Pancreas (tissue), 10 donors: ENCODE measurements at regions not wholly inside any gene's neighbourhood (a gene's known extent, or its start where the extent isn't known, plus 50 kb on each side); places are given as distances from the start of the nearest gene placed in this dataset.

ENCODE experiments used
- ATAC-seq, 4 donors: fragments of 200-7000 bp; cut with Tn5 transposase; one replicate each; pipeline versions ENCODE4 v1.8.0 to v1.9.1; 2020; ENCODE audit warnings: mild to moderate bottlenecking in 4 of 4, moderate library complexity in 4 of 4
- DNase-seq, 6 donors: peaks; one replicate each; pipeline ENCODE4 v3.0.0-alpha.2; 2020
- FAIRE-seq: peaks from 2 replicates; lab custom pipeline; 2012; peaks lifted over from hg19 to GRCh38; lab: Jason Lieb, UNC
- H3K27ac ChIP-seq, 4 donors: fragments of 200-600 bp; sonication (generic); 1 replicate in 3 of 4; 2 replicates in 1 of 4; pipeline versions ENCODE4 v1.5.0 to v1.8.0; 2020
- H3K27me3 ChIP-seq, 4 donors: fragments of 200-600 bp; one replicate each; pipeline ENCODE4 v1.8.0; 2021
- H3K36me3 ChIP-seq, 3 donors: fragments of 200-600 bp; sonication (generic) in 1 of 3; one replicate each; pipeline versions ENCODE4 v1.5.0 to v1.8.0; 2020 to 2021
- H3K4me1 ChIP-seq, 3 donors: fragments of 200-600 bp; one replicate each; pipeline ENCODE4 v1.8.0; 2021
- H3K4me3 ChIP-seq, 4 donors: fragments of 200-600 bp; sonication (generic) in 2 of 4; one replicate each; pipeline versions ENCODE4 v1.5.0 to v1.8.0; 2020 to 2021
- H3K9me3 ChIP-seq, 4 donors: fragments of 200-600 bp; one replicate each; pipeline ENCODE4 v1.8.0; 2021
- WGBS, 2 donors: extraction: QIAGEN DNeasy Blood & Tissue Kit; methylation state at CpG; one replicate each; pipeline ENCODE4 v1.1.7; 2013; 5-methylcytosine and 5-hydroxymethylcytosine counted together
- intact Hi-C, 3 donors: fragments of 100-400 bp; cut with DNase I; formaldehyde crosslinking; loops; one replicate each; pipeline versions ENCODE4 v1.11.1 to v1.14.2; 2022
- TF ChIP-seq, protein P1 (sequence below), 4 donors: fragments of 200-600 bp; sonication (generic) in 3 of 4; IDR thresholded peaks; one replicate each; pipeline versions ENCODE4 v1.5.0 to v1.8.0; 2021; ENCODE audit warnings: antibody characterized with exemption in 4 of 4
- donor health status: healthy with polysubstance abuse.
- donor health status: DM: no; HTN: no; CAD: no; lungs with moderate emphysema.
- donor health status: DM: no; HTN: no; CAD: no.
- donor health status: control.
- donor health status: control.
- donor health status: Bipolar disorder and iron deficiency.
- donor health status: DM: yes; HTN: yes; CAD: no.
- donor health status: DM: no; HTN: no; CAD: no.
- donor health status: DM: no; HTN: no; CAD: no.
- donor health status: DM: yes; HTN: yes; CAD: no.

DNA sequence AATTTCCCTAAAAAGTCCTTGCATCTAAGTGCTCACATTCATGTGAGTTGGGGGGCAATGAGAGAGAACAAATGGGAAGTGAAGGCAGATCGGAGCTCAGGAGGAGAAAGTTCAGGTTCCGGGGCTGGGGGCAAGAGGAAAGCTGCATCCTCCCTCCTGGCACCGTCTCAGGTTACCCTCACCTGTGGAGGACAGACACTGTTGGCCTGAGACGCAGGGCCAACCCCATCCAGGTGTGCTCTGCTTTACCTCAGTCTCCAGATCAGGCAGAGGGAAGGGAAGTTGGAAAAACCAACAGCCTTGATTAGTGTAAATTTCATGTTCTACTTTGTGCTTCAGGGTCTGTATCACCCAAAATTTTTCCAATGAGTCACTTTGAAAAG, 146.9 kb downstream of the TRIM29 start:
- DNase-seq: no peak
- H3K9me3 ChIP-seq: no peaks in the 10 kb centered on the region
- no peak for ATAC-seq
- no peaks in the 10 kb centered on the region for H3K27me3 ChIP-seq
- H3K4me1 ChIP-seq: no peaks in the 10 kb centered on the region
- H3K4me3 ChIP-seq: no peak overlapping the region
- H3K27ac ChIP-seq: no peak overlapping the region
- TF ChIP-seq, protein P1, sequence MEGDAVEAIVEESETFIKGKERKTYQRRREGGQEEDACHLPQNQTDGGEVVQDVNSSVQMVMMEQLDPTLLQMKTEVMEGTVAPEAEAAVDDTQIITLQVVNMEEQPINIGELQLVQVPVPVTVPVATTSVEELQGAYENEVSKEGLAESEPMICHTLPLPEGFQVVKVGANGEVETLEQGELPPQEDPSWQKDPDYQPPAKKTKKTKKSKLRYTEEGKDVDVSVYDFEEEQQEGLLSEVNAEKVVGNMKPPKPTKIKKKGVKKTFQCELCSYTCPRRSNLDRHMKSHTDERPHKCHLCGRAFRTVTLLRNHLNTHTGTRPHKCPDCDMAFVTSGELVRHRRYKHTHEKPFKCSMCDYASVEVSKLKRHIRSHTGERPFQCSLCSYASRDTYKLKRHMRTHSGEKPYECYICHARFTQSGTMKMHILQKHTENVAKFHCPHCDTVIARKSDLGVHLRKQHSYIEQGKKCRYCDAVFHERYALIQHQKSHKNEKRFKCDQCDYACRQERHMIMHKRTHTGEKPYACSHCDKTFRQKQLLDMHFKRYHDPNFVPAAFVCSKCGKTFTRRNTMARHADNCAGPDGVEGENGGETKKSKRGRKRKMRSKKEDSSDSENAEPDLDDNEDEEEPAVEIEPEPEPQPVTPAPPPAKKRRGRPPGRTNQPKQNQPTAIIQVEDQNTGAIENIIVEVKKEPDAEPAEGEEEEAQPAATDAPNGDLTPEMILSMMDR (IDR thresholded peaks at IDR 0.05): no peak
- WGBS, 2 donors: 91 to 98% methylated on average over 4 of the region's 4 CpGs
- intact Hi-C loops: no loop called here
- no peak for FAIRE-seq
- H3K36me3 ChIP-seq: no peaks in the 10 kb centered on the region

DNA sequence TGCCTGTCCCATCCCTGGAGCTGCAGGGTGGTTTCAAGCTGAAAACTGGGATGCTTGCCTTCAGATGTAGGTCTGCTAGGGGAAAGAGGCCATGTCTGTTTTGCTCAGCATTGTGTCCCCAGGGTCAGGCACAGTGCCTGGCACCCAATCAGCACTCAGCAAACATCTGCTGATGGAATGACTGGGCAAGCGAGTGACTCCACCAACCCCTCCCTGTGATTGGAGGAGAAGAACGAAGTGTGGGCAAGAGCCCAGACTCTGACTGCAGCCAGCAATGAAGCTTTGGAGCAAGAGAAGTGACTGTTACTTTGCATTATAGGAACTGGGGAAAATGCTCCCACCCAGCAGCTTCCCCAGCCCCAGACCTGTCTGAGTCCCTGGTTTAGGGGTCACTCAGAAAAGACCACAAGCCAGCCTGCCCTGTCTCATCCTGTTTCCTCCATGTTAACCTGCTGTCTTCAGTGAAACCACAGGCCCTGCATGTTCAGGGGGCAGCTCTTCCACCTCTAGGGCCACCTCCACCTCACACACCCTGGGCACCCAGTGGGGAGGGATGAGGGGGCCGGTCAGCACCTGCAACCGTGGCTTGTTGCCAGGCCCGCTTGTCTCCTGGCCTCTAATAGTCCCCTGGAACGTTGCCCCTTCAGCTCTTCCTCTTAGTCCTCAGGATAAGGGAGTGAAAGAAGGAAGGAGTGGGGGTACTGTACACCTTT, 147.4 kb downstream of the TRIM29 start:
- ATAC-seq (peak in 3 of 4 donors; percentile 39 to 59 (median 48)), DNase-seq (peak in 3 of 6 donors; percentile 24 to 58 (median 46)), FAIRE-seq (no peak)
- Histone ChIP-seq H3K36me3 (no peaks in the 10 kb centered on the region), H3K4me1 (no peaks in the 10 kb centered on the region), H3K27me3 (no peaks in the 10 kb centered on the region), H3K4me3 (no peak overlapping the region), H3K27ac (no peak overlapping the region), H3K9me3 (no peaks in the 10 kb centered on the region)
- intact Hi-C loops: no loop called here
- 45 to 52% methylated on average over 6 of the region's 6 CpGs for WGBS, 2 donors
- TF ChIP-seq, protein P1 (IDR thresholded peaks at IDR 0.05): no peak

DNA sequence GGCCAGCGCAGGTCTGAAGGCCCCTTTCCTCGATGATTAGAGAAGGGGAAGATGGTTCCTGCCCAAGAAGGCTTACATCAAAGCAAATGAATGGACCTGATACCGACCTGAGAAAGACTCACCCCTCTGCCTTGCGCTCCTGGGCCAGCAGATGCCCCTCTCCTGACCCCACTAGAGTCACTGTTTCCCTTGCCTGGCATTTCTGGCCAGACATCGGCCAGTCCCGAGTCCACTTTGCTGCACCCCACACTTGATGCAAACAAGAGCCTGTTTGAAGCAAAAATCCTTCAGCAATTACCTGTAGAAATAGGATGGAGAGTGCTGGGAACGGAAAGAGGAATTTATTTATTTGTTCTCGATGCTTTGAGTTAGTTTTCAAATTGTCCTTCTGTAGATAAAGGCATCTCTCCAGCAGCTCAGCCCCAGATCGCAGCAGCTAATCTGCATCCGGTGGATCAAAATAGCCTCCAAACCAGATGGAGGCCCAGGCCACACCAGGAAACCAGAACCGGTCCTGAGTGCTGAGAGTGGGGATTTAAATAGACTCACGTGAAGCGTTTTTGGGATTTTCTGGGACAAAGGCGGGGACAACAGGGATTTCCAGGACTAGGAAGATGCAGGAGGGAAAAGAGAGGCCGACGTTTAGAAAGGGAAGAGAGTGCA, 148.6 kb downstream of the TRIM29 start:
- intact Hi-C loops: no loop called here
- no peak overlapping the region for H3K27ac ChIP-seq
- no peaks in the 10 kb centered on the region for H3K27me3 ChIP-seq
- H3K4me3 ChIP-seq: no peak overlapping the region
- FAIRE-seq: no peak
- no peaks in the 10 kb centered on the region for H3K9me3 ChIP-seq
- DNase-seq: no peak
- no peaks in the 10 kb centered on the region for H3K4me1 ChIP-seq
- WGBS, 2 donors: 78 to 80% methylated on average over 16 of the region's 16 CpGs
- TF ChIP-seq, protein P1 (IDR thresholded peaks at IDR 0.05): no peak
- H3K36me3 ChIP-seq: no peaks in the 10 kb centered on the region
- no peak for ATAC-seq

DNA sequence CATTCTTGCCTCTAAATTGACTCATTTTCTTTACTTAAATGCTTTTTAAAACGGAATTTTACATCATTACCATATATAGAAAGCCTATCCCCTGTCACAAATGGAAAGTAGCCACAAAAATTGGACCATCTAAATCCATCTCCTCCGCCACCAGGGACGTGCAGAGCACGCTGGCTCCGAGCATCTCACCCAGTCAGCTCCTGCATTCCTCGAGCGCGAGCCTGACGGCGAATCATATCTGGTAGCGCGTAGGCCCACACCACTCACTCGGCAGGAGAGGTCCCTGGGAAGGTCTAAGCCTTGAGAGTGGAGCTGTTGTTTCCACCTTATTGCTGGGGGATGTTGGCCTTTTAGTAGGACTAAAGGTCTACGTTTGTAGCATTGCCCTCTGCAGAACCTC, 152.4 kb downstream of the TRIM29 start:
- TF ChIP-seq, protein P1 (IDR thresholded peaks at IDR 0.05): no peak

DNA sequence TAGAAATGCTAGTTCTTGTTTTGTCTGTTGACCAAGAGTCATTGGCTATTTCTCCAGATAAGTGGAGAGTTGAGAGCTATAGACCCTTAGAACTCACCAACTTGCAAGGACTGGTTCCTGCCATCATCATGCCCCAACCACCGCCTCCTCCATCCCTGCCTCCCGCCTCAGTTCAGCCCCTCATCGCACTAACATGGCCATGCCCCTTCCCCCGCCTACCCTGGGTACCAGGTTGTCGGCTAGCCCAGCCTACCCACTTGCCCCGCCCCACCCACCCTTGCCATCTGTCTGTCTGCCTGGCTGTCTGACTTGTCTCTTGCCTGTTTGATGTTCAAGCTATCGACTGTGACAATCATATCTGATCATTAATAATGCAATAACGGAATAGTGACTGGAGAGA, 154.1 kb downstream of the TRIM29 start:
- intact Hi-C loops: no loop called here
- TF ChIP-seq, protein P1 (IDR thresholded peaks at IDR 0.05): no peak
- no peak overlapping the region for H3K4me3 ChIP-seq
- no peaks in the 10 kb centered on the region for H3K4me1 ChIP-seq
- DNase-seq (no peak), ATAC-seq (no peak), FAIRE-seq (no peak)
- no peak overlapping the region for H3K27ac ChIP-seq
- WGBS, 2 donors: 80 to 86% methylated on average over 8 of the region's 8 CpGs
- H3K9me3 ChIP-seq: no peaks in the 10 kb centered on the region
- no peaks in the 10 kb centered on the region for H3K27me3 ChIP-seq
- H3K36me3 ChIP-seq: no peaks in the 10 kb centered on the region

More for the DNA sequence above, 152.4 kb downstream of the TRIM29 start:
- intact Hi-C loops: no loop called here
- DNase-seq (no peak), ATAC-seq (no peak), FAIRE-seq (no peak)
- Histone ChIP-seq H3K4me3 (no peak overlapping the region), H3K9me3 (no peaks in the 10 kb centered on the region), H3K27me3 (no peaks in the 10 kb centered on the region), H3K36me3 (no peaks in the 10 kb centered on the region), H3K4me1 (no peaks in the 10 kb centered on the region), H3K27ac (no peak overlapping the region)
- WGBS, 2 donors: 83 to 85% methylated on average over 14 of the region's 14 CpGs
